ENCODE measurements at regions not wholly inside any gene's neighbourhood (a gene's known extent, or its start where the extent isn't known, plus 50 kb on each side); places are given as distances from the start of the nearest gene placed in this dataset.

DNA sequence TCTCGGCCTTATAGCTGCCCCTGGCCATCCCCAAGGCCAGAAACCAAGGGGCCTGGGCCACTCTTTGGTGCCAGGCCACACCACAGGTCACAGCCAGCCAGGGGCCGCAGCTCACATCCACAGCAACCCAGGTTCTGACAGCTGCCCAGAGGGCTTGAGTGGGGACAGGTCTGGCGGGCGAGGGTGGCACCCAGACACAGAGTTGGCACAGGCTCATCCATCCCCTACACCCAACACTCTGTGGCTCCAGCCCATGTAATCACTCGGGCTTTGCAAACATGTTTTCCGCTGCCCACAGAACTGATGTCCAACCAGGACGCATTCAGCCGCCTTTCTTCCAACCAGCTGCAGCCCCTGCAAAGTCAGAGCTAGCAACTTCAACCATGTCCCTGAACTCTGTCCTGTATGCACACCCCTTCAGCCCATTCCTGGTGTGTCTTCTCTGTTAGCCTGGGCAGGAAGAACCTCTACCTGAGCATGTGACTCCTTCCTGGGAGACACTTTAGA lies 57.7 kb upstream of the PPP2R2D start:
- Histone ChIP-seq H3K36me3 (ENCODE audit: control insufficient read depth in 5 of 5, insufficient read depth in 5 of 5, low read length in 5 of 5) (no peaks in the 10 kb centered on the region), H3K9ac (ENCODE audit: low read length in 5 of 5) (no peak overlapping the region), H3K27me3 (ENCODE audit: control insufficient read depth in 5 of 5, insufficient read depth in 4 of 5, low read length in 5 of 5) (peaks cover 9 to 24% (median 13%) of the 10 kb centered on the region in 5 donors), H3K9me3 (ENCODE audit: control insufficient read depth in 5 of 5, low read length in 5 of 5) (peaks cover 0 to 7% (median 0%) of the 10 kb centered on the region in 5 donors), H3K4me1 (ENCODE audit: control insufficient read depth in 5 of 5, insufficient read depth in 5 of 5, low read length in 5 of 5) (peaks cover 0 to 3% (median 0%) of the 10 kb centered on the region in 5 donors), H3K4me3 (ENCODE audit: low read depth in 1 of 5, low read length in 5 of 5) (no peak overlapping the region), H3K27ac (ENCODE audit: low read depth, low read length) (no peak overlapping the region)

DNA sequence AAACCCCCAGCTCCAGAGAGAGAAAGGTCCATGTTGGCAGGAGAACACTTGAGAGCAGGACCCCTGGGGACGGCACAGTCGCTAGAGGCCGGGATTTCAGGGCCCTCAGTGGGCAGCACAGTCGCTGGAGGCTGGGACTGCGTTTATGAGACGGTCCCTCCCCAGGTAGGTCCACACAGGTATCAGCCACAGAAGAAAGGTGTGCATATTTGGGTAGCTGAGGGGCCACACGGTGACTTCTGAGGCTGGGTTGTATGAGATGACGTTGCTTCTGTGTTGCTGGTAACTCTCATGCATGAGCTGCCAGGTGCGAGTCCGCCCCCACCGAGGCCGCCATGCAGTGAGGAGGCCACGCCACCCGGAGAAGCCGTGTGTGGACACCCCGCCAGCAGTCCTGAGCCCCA lies 56.9 kb upstream of the PPP2R2D start:
- H3K4me1 ChIP-seq (ENCODE audit: control insufficient read depth in 5 of 5, insufficient read depth in 5 of 5, low read length in 5 of 5): peaks cover 0 to 3% (median 0%) of the 10 kb centered on the region in 5 donors
- no peaks in the 10 kb centered on the region for H3K36me3 ChIP-seq (ENCODE audit: control insufficient read depth in 5 of 5, insufficient read depth in 5 of 5, low read length in 5 of 5)
- no peak overlapping the region for H3K4me3 ChIP-seq (ENCODE audit: low read depth in 1 of 5, low read length in 5 of 5)
- H3K9ac ChIP-seq (ENCODE audit: low read length in 5 of 5): no peak overlapping the region
- H3K9me3 ChIP-seq (ENCODE audit: control insufficient read depth in 5 of 5, low read length in 5 of 5): peaks cover 0 to 7% (median 0%) of the 10 kb centered on the region in 5 donors
- peaks cover 9 to 24% (median 14%) of the 10 kb centered on the region in 5 donors for H3K27me3 ChIP-seq (ENCODE audit: control insufficient read depth in 5 of 5, insufficient read depth in 4 of 5, low read length in 5 of 5)
- no peak overlapping the region for H3K27ac ChIP-seq (ENCODE audit: low read depth, low read length)

DNA sequence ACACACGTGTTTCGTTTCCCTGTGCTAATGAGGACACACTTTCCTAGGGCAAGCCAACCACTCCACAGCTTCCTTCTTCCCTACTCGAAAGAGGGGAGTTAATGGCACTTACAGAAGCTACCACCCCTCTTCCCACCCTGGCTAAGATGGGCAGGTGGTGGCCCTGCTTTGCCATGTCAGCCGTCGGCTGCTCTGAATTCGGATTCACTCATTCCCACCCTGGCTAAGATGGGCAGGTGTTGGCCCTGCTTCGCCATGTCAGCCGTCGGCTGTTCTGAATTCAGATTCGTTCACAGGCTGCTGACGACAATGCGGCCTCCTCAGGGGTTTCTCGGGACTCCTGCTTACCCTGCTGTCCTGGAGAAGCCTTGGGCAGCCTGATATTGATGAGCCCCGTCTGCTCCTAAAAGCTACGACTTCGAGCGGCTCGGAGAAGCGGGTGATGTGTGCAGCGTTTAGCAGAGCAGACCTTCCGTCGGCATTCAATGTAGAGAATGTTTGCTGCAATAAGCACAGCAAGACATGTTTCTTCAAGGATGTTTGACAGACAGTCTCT lies 56.2 kb upstream of the PPP2R2D start:
- Histone ChIP-seq H3K36me3 (ENCODE audit: control insufficient read depth in 5 of 5, insufficient read depth in 5 of 5, low read length in 5 of 5) (no peaks in the 10 kb centered on the region), H3K9ac (ENCODE audit: low read length in 5 of 5) (no peak overlapping the region), H3K27ac (ENCODE audit: low read depth, low read length) (no peak overlapping the region), H3K4me1 (ENCODE audit: control insufficient read depth in 5 of 5, insufficient read depth in 5 of 5, low read length in 5 of 5) (peaks cover 0 to 3% (median 0%) of the 10 kb centered on the region in 5 donors), H3K9me3 (ENCODE audit: control insufficient read depth in 5 of 5, low read length in 5 of 5) (peaks cover 0 to 7% (median 0%) of the 10 kb centered on the region in 5 donors), H3K27me3 (ENCODE audit: control insufficient read depth in 5 of 5, insufficient read depth in 4 of 5, low read length in 5 of 5) (peaks cover 9 to 24% (median 11%) of the 10 kb centered on the region in 5 donors), H3K4me3 (ENCODE audit: low read depth in 1 of 5, low read length in 5 of 5) (no peak overlapping the region)

DNA sequence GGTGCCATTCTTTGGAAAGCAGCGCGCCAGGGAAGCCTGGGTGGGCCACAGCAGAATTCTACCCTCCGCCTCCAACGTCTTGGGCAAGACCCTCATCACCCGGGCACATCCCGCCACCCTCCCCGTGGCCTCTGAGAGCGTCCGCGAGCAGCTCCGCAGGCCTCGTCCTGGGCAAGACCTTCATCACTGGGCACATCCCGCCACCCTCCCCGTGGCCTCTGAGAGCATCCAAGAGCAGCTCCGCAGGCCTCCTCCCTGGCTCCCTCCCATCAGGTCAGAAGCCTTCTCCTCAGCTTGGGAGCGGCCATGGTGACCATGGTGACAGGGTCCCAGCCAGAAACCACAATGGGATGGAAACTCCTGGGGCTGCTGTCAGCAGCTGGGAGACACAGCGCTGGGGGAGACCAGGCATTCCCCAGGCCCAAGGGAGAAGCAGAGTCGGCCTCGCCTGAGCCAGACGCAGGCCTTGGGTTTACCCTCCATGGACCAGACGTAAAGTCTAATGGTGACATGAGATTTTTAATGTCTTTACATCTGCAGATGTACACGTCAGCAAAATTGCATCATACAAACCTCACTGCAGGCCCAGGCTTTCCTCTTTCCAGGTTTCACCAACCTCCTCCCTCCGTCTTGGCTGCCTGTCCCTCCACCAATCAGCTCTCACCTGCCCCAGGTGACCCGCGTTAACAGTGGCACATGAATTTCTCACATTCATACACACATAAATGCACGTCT lies 55.1 kb upstream of the PPP2R2D start:
- Histone ChIP-seq H3K9ac (ENCODE audit: low read length in 5 of 5) (no peak overlapping the region), H3K27ac (ENCODE audit: low read depth, low read length) (no peak overlapping the region), H3K36me3 (ENCODE audit: control insufficient read depth in 5 of 5, insufficient read depth in 5 of 5, low read length in 5 of 5) (no peaks in the 10 kb centered on the region), H3K4me3 (ENCODE audit: low read depth in 1 of 5, low read length in 5 of 5) (no peak overlapping the region), H3K27me3 (ENCODE audit: control insufficient read depth in 5 of 5, insufficient read depth in 4 of 5, low read length in 5 of 5) (peaks cover 9 to 24% (median 10%) of the 10 kb centered on the region in 5 donors), H3K4me1 (ENCODE audit: control insufficient read depth in 5 of 5, insufficient read depth in 5 of 5, low read length in 5 of 5) (peaks cover 0 to 3% (median 0%) of the 10 kb centered on the region in 5 donors), H3K9me3 (ENCODE audit: control insufficient read depth in 5 of 5, low read length in 5 of 5) (peaks cover 0 to 7% (median 0%) of the 10 kb centered on the region in 5 donors)

DNA sequence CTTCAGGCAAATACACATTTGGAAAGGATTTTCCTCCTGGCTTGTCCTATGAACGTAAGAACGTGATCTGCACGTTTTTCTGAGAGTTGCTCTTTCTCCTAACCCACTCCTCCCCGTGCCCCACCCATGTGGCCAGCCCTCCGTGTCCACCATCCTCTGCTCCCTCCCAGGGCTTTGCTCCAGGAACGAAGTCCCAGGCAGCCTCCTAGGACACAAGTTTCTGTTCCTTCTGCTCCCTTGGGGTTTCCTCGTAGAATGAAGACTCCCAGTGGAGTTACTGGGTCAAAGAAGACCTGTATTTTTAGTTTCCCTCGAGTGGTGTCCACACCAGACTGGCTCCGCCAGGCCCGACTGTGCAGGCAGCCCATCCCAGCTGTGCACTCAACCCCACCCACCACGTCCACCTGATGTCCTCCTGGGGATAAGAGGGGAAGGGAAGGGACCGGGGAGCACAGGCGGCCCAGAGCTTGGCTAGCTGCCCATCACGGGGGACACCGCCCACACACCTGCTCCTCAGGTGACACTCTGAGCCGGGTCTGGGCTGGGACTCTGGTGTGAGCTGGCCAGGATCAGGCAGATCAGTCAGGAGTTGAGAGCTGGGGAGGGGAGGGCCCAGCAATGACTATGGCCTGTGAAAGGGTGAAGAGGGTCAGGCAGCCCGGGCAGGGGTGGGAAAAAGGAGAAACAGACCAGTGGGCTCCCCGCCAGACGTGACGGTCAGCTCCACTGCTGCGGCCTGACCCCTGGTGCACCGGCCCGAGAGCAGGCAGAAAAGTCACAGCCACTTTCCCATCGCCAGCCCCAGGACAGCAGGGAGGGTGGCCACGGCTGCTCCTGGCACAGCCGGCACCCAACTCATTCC lies 54.3 kb upstream of the PPP2R2D start:
- Histone ChIP-seq H3K9me3 (ENCODE audit: control insufficient read depth in 5 of 5, low read length in 5 of 5) (peaks cover 0 to 7% (median 0%) of the 10 kb centered on the region in 5 donors), H3K27me3 (ENCODE audit: control insufficient read depth in 5 of 5, insufficient read depth in 4 of 5, low read length in 5 of 5) (peaks cover 8 to 21% (median 9%) of the 10 kb centered on the region in 5 donors), H3K4me3 (ENCODE audit: low read depth in 1 of 5, low read length in 5 of 5) (no peak overlapping the region), H3K9ac (ENCODE audit: low read length in 5 of 5) (no peak overlapping the region), H3K36me3 (ENCODE audit: control insufficient read depth in 5 of 5, insufficient read depth in 5 of 5, low read length in 5 of 5) (no peaks in the 10 kb centered on the region), H3K27ac (ENCODE audit: low read depth, low read length) (no peak overlapping the region), H3K4me1 (ENCODE audit: control insufficient read depth in 5 of 5, insufficient read depth in 5 of 5, low read length in 5 of 5) (peaks cover 0 to 3% (median 0%) of the 10 kb centered on the region in 5 donors)

DNA sequence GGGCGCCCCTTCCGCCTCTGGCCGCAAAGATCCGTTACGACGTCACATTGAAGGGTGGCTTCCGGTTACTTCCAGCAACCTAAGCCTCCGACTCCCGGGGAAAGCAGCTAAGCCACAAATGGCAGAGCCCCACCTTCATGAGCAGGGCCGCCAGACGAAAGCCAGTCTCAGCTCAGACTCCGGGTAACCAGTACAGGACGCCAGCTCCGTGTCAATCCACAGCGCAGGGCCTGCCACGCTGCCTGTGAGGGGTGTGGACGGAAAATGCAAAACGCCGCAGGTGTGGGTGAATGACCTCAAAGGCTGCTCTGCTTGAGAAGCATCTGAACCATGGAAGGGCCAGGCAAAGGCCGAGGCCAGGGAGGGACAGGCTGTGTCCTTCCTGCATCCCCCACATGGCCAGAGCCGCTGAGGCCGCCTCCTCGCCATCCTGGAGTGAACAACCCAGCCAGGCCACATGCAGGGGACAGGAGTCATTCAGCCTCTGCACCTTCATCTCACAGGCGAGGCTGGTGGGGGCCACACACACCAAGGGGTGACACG lies 53.5 kb upstream of the PPP2R2D start:
- Histone ChIP-seq H3K4me1 (ENCODE audit: control insufficient read depth in 5 of 5, insufficient read depth in 5 of 5, low read length in 5 of 5) (peaks cover 0 to 3% (median 0%) of the 10 kb centered on the region in 5 donors), H3K36me3 (ENCODE audit: control insufficient read depth in 5 of 5, insufficient read depth in 5 of 5, low read length in 5 of 5) (no peaks in the 10 kb centered on the region), H3K9me3 (ENCODE audit: control insufficient read depth in 5 of 5, low read length in 5 of 5) (peaks cover 0 to 7% (median 0%) of the 10 kb centered on the region in 5 donors), H3K27me3 (ENCODE audit: control insufficient read depth in 5 of 5, insufficient read depth in 4 of 5, low read length in 5 of 5) (peaks cover 7 to 21% (median 9%) of the 10 kb centered on the region in 5 donors), H3K27ac (ENCODE audit: low read depth, low read length) (no peak overlapping the region), H3K9ac (ENCODE audit: low read length in 5 of 5) (no peak overlapping the region), H3K4me3 (ENCODE audit: low read depth in 1 of 5, low read length in 5 of 5) (no peak overlapping the region)

DNA sequence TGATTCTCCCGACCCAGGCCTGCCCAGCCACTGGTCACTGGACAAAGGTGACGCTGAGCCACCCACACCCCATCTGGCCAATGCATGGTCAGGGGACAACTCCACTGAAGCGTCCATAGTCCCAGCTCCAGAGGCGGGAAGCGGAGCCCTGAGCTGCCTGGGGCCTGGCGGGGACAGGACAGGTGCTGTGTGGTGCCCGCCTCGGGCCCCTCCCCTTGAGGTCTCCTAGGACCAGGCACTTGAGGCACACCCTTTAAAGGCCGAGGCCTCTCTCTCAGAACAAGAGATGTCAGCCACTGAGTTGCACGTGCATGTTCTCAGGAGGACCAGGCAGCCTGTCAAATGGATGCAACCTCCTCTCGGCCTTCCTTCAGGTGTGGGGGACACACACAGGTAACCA lies 52.5 kb upstream of the PPP2R2D start:
- no peak overlapping the region for H3K27ac ChIP-seq (ENCODE audit: low read depth, low read length)
- H3K9me3 ChIP-seq (ENCODE audit: control insufficient read depth in 5 of 5, low read length in 5 of 5): peaks cover 0 to 7% (median 0%) of the 10 kb centered on the region in 5 donors
- H3K4me3 ChIP-seq (ENCODE audit: low read depth in 1 of 5, low read length in 5 of 5): no peak overlapping the region
- H3K27me3 ChIP-seq (ENCODE audit: control insufficient read depth in 5 of 5, insufficient read depth in 4 of 5, low read length in 5 of 5): peaks cover 7 to 24% (median 9%) of the 10 kb centered on the region in 5 donors
- no peak overlapping the region for H3K9ac ChIP-seq (ENCODE audit: low read length in 5 of 5)
- no peaks in the 10 kb centered on the region for H3K36me3 ChIP-seq (ENCODE audit: control insufficient read depth in 5 of 5, insufficient read depth in 5 of 5, low read length in 5 of 5)
- H3K4me1 ChIP-seq (ENCODE audit: control insufficient read depth in 5 of 5, insufficient read depth in 5 of 5, low read length in 5 of 5): peaks cover 0 to 3% (median 0%) of the 10 kb centered on the region in 5 donors

DNA sequence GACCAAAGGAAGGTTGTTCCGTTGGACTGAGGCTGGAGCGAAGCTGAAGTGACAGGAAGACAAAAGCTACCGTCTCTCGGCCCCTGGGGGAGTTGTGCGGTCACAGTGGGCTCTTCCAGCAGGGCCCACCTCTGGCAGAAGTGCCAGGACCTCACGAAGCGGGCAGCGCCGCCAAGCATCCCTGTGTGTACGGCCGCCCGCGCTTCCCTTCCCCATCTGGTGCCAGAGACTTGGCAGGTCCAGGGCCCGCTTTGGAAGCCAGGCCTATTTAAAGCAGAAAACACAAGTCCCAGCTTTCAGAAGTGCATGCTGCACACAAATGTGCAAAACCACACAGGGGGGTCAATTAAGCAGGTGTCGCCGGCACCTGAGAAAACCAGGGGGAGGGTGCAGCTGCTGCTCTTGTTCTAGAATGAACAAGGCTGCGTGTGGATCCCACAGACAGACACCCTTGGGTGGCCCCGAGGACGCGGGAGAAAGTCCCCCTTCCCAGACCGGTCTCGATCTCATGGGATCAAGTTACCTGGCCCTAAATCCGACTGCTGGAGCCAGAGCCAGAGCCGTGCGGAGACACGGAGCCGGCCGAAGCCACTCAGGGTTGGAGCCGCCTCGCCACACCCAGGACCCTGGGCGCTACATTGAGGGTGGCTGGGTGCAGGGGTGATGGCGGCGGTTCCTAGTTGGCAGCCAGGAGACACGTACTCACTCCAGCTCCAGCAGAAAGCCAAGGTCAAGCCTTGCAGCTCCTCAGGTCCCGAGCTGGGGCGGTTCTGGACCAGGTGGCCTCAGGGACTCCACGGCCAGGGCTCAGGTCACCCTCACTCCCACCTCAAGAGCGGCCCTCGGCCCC lies 51.8 kb upstream of the PPP2R2D start:
- Histone ChIP-seq H3K4me1 (ENCODE audit: control insufficient read depth in 5 of 5, insufficient read depth in 5 of 5, low read length in 5 of 5) (peaks cover 0 to 3% (median 0%) of the 10 kb centered on the region in 5 donors), H3K36me3 (ENCODE audit: control insufficient read depth in 5 of 5, insufficient read depth in 5 of 5, low read length in 5 of 5) (no peaks in the 10 kb centered on the region)

More for the DNA sequence above, 51.8 kb upstream of the PPP2R2D start:
- peaks cover 7 to 28% (median 9%) of the 10 kb centered on the region in 5 donors for H3K27me3 ChIP-seq (ENCODE audit: control insufficient read depth in 5 of 5, insufficient read depth in 4 of 5, low read length in 5 of 5)
- no peak overlapping the region for H3K9ac ChIP-seq (ENCODE audit: low read length in 5 of 5)
- H3K9me3 ChIP-seq (ENCODE audit: control insufficient read depth in 5 of 5, low read length in 5 of 5): peaks cover 0 to 5% (median 0%) of the 10 kb centered on the region in 5 donors
- no peak overlapping the region for H3K27ac ChIP-seq (ENCODE audit: low read depth, low read length)
- no peak overlapping the region for H3K4me3 ChIP-seq (ENCODE audit: low read depth in 1 of 5, low read length in 5 of 5)
